Endothelial cell of umbilical vein (primary cell): ENCODE measurements at regions not wholly inside any gene's neighbourhood (a gene's known extent, or its start where the extent isn't known, plus 50 kb on each side); places are given as distances from the start of the nearest gene placed in this dataset.

Experiments used
- BruUV-seq: library from RNA; stranded (reverse); fragments of 400-500 nt; replicated peaks from 2 replicates; lab custom pipeline; 2021; lab: Mats Ljungman, UMichigan
- CTCF ChIA-PET: fragments of 300-600, 350-600 bp; sonication (Branson Sonifier 250); formaldehyde crosslinking; loops from one replicate; lab custom pipeline; 2021; ENCODE audit warnings: antibody characterized with exemption, inconsistent platforms; lab: Charles Lee
- POLR2A ChIA-PET: fragments of 300-600, 350-600 bp; sonication (Branson Sonifier 250); formaldehyde crosslinking; loops from one replicate; lab custom pipeline; 2021; ENCODE audit warnings: antibody characterized with exemption, inconsistent platforms; lab: Charles Lee
- DNase-seq: peaks from one replicate; pipeline ENCODE4 v3.0.0-alpha.2; 2011; ENCODE audit warnings: low read depth, low spot score
- FAIRE-seq: peaks from 2 replicates; lab custom pipeline; 2011; peaks lifted over from hg19 to GRCh38; lab: Jason Lieb, UNC
- H2AFZ ChIP-seq: 2 replicates; pipeline ENCODE4 v1.6.0; 2012; ENCODE audit warnings: low read depth, low read length, control low read depth, inconsistent platforms
- H3K27ac ChIP-seq: 2 replicates; pipeline ENCODE4 v1.5.1; 2011; ENCODE audit warnings: low read depth, mild to moderate bottlenecking, control low read depth, low read length, moderate library complexity; ENCODE audit not compliant: insufficient read depth
- H3K27me3 ChIP-seq, 2 experiments: 2 replicates each; pipeline versions ENCODE4 v1.6.0 to v1.6.1; 2011; ENCODE audit warnings: low read length in 2 of 2, mixed read lengths in 1 of 2; ENCODE audit not compliant: control insufficient read depth in 2 of 2, insufficient read depth in 2 of 2
- H3K36me3 ChIP-seq, 2 experiments: 2 replicates in 1 of 2; 3 replicates in 1 of 2; pipeline ENCODE4 v1.5.1; 2011; ENCODE audit warnings: low read length in 2 of 2, mild to moderate bottlenecking in 1 of 2, moderate library complexity in 1 of 2; ENCODE audit not compliant: control insufficient read depth in 2 of 2, insufficient read depth in 2 of 2; ENCODE audit errors: extremely low read depth in 1 of 2
- H3K4me1 ChIP-seq: 3 replicates; pipeline ENCODE4 v1.5.1; 2011; ENCODE audit warnings: mild to moderate bottlenecking, low read length; ENCODE audit not compliant: control insufficient read depth, insufficient read depth; ENCODE audit errors: extremely low read depth
- H3K4me2 ChIP-seq: 2 replicates; pipeline ENCODE4 v1.6.1; 2011; ENCODE audit warnings: low read length, control low read depth, mixed read lengths; ENCODE audit not compliant: insufficient read depth
- H3K4me3 ChIP-seq, 3 experiments: fragments of 200-600 bp in 1 of 3; sonication (generic), shearing (Covaris generic) in 1 of 3; replicated peaks in 1 of 3; 2 replicates each; pipeline ENCODE4 v1.5.1; 2011 to 2016; ENCODE audit warnings: control low read depth in 3 of 3, low read length in 3 of 3, mild to moderate bottlenecking in 2 of 3, inconsistent platforms in 1 of 3, low read depth in 1 of 3, moderate library complexity in 1 of 3; ENCODE audit not compliant: insufficient read depth in 1 of 3
- H3K79me2 ChIP-seq: 2 replicates; pipeline ENCODE4 v1.6.0; 2012; ENCODE audit warnings: low read length, inconsistent platforms; ENCODE audit not compliant: control insufficient read depth, insufficient read depth
- H3K9ac ChIP-seq: replicated peaks from 2 replicates; pipeline ENCODE3; 2011; ENCODE audit warnings: low read length, control low read depth; ENCODE audit not compliant: insufficient read depth; ENCODE audit errors: extremely low read depth
- H3K9me1 ChIP-seq: replicated peaks from 3 replicates; pipeline ENCODE4 v1.6.0; 2011; ENCODE audit warnings: mild to moderate bottlenecking, low read length; ENCODE audit not compliant: control insufficient read depth, insufficient read depth; ENCODE audit errors: extremely low read depth
- H3K9me3 ChIP-seq: replicated peaks from 2 replicates; pipeline ENCODE4 v1.5.1; 2012; ENCODE audit warnings: low read length, inconsistent platforms; ENCODE audit not compliant: control insufficient read depth, insufficient read depth
- H4K20me1 ChIP-seq: replicated peaks from 2 replicates; pipeline ENCODE3; 2011; ENCODE audit warnings: mild to moderate bottlenecking, low read length; ENCODE audit not compliant: control insufficient read depth, insufficient read depth; ENCODE audit errors: extremely low read depth
- CTCF ChIP-seq, 2 donors: IDR thresholded peaks; 1 replicate in 1 of 2; 2 replicates in 1 of 2; pipeline ENCODE4 v1.5.1; 2011; ENCODE audit warnings: low read length in 2 of 2, mild to moderate bottlenecking in 2 of 2, moderate library complexity in 2 of 2, control low read depth in 1 of 2, inconsistent platforms in 1 of 2, low read depth in 1 of 2; ENCODE audit not compliant: insufficient read depth in 1 of 2; ENCODE audit errors: extremely low read depth in 1 of 2
- EZH2 ChIP-seq: IDR thresholded peaks from 2 replicates; pipeline ENCODE4 v1.6.1; 2012; ENCODE audit warnings: borderline replicate concordance, low read depth, mild to moderate bottlenecking, moderate library complexity, low read length, inconsistent platforms; ENCODE audit not compliant: severe bottlenecking
- FOS ChIP-seq: IDR thresholded peaks from 2 replicates; pipeline ENCODE4 v1.6.1; 2011; ENCODE audit warnings: mild to moderate bottlenecking, low read length, moderate library complexity, borderline replicate concordance; ENCODE audit not compliant: insufficient read depth
- GATA2 ChIP-seq: IDR thresholded peaks from 2 replicates; pipeline ENCODE4 v1.7.0; 2011; ENCODE audit warnings: low read depth, mild to moderate bottlenecking, moderate library complexity, mixed read lengths, low read length; ENCODE audit not compliant: insufficient read length, insufficient read depth
- JUN ChIP-seq: IDR thresholded peaks from 2 replicates; pipeline ENCODE4 v1.6.1; 2011; ENCODE audit warnings: borderline replicate concordance, low read depth; ENCODE audit not compliant: insufficient read length, insufficient read depth
- MAX ChIP-seq: IDR thresholded peaks from 2 replicates; pipeline ENCODE4 v1.6.1; 2011; ENCODE audit not compliant: insufficient read depth, insufficient read length
- MYC ChIP-seq: IDR thresholded peaks from one replicate; pipeline ENCODE4 v1.6.1; 2011; ENCODE audit warnings: mild to moderate bottlenecking, low read depth, low read length
- POLR2A ChIP-seq: IDR thresholded peaks from 2 replicates; pipeline ENCODE4 v1.6.1; 2012; ENCODE audit warnings: low read depth, mild to moderate bottlenecking, control low read depth, low read length
- POLR2AphosphoS5 ChIP-seq: IDR thresholded peaks from 2 replicates; pipeline ENCODE4 v1.6.1; 2012; ENCODE audit warnings: low read depth, mild to moderate bottlenecking, control low read depth, low read length, moderate library complexity; ENCODE audit not compliant: insufficient read depth
- dilution Hi-C: fragments of 300-500 bp; cut with MboI; formaldehyde crosslinking; loops from one replicate; pipeline ENCODE4 v1.15.0; 2019; ENCODE audit warnings: low sequenced_read_pairs; ENCODE audit not compliant: extremely low pct_ligation_motif_present
- intact Hi-C: fragments of 100-400 bp; cut with micrococcal nuclease; formaldehyde crosslinking; loops from one replicate; pipeline ENCODE4 v1.10.0; 2022

- H3K27me3 ChIP-seq, result no peaks in the 10 kb centered on the region
- H4K20me1 ChIP-seq, result no peaks in the 10 kb centered on the region
- TF ChIP-seq FOS, result no peak
- no peak for TF ChIP-seq MAX
- no peak for TF ChIP-seq POLR2AphosphoS5
- no peak for TF ChIP-seq CTCF (IDR thresholded peaks at IDR 0.05; ENCODE audit: extremely low read depth in 1 of 2, insufficient read depth in 1 of 2, low read depth in 1 of 2, low read length in 2 of 2)
- TF ChIP-seq GATA2, result no peak
- TF ChIP-seq EZH2, result no peak
- no peak for TF ChIP-seq MYC
- TF ChIP-seq POLR2A, result no peak
- TF ChIP-seq JUN, result no peak
- H3K79me2 ChIP-seq, result no peaks in the 10 kb centered on the region
- H3K4me2 ChIP-seq, result no peak overlapping the region
- FAIRE-seq (no peak), DNase-seq (no peak)
- intact Hi-C loops, result no loop called here
- no peaks in the 10 kb centered on the region for H3K9me3 ChIP-seq
- no peaks in the 10 kb centered on the region for H3K4me1 ChIP-seq
- H3K9me1 ChIP-seq, result no peaks in the 10 kb centered on the region
- H3K9ac ChIP-seq, result no peak overlapping the region
- no peak overlapping the region for H3K27ac ChIP-seq
- POLR2A ChIA-PET, result no interaction called here
- CTCF ChIA-PET, result no interaction called here
- no peak overlapping the region for H2AFZ ChIP-seq
- BruUV-seq, result no TSS peak
- no peak overlapping the region for H3K4me3 ChIP-seq
- dilution Hi-C loops, result no loop called here
- H3K36me3 ChIP-seq, result no peaks in the 10 kb centered on the region
Observed at GRCh38 chr5:98076501-98076900, 697.0 kb upstream of the RGMB start.
